ENCODE measurements at regions not wholly inside any gene's neighbourhood (a gene's known extent, or its start where the extent isn't known, plus 50 kb on each side); places are given as distances from the start of the nearest gene placed in this dataset.

- TF ChIP-seq CTCF (conservative IDR thresholded peaks at IDR 0.05) (no peak), ZFX (IDR thresholded peaks at IDR 0.05) (no peak)
- no peak overlapping the region for H3K27ac ChIP-seq
Observed at GRCh38 chr9:28001096-28001495, 427.8 kb upstream of the C9orf72 start.

DNA sequence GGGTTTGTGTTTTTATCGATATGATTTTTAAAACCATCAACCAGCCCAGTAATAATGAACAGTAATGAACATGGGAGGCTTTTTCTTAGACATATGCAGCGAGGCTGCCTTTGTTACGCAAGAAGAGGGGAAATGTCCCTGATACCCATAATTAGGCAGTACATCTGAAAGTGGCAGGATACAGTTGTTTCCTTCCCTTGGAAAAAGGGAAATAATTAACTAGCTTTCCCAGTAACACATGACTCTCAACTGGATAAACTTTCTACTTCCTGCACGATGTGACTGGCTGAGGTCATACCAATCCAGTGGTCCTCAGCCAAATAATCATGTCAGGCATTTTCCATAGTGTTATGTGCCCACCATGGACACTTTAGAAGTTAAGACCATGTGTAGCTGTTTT, 431.6 kb upstream of the C9orf72 start:
- H3K27ac ChIP-seq, result no peak overlapping the region
- TF ChIP-seq ZFX (IDR thresholded peaks at IDR 0.05) (no peak), CTCF (conservative IDR thresholded peaks at IDR 0.05) (no peak)

DNA sequence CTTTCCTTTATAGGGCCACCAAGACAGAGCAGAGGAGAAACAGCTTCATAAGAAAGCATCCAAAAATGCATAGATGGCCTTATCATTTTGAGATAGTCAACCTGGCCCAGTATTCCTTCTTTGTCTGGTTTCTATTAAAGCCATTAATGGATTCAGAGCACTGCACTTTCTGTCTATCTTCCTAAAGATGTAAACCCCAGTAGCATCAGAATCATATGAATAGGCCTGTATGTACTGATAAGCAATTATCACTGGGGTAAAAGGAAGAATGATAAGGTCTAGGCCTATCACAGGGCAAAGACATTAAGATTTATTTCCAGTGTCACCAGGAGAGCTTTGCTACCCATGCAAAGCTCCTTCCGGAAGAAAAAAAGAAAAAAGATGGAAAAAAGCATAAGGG, 432.5 kb upstream of the C9orf72 start:
- TF ChIP-seq ZFX (IDR thresholded peaks at IDR 0.05) (no peak), CTCF (conservative IDR thresholded peaks at IDR 0.05) (no peak)
- no peak overlapping the region for H3K27ac ChIP-seq

- no peak for TF ChIP-seq ZFX (IDR thresholded peaks at IDR 0.05)
- no peak for TF ChIP-seq CTCF (conservative IDR thresholded peaks at IDR 0.05)
- H3K27ac ChIP-seq, result no peak overlapping the region
Observed at GRCh38 chr9:28007097-28007817, 434.0 kb upstream of the C9orf72 start.

- H3K27ac ChIP-seq, result no peak overlapping the region
- no peak for TF ChIP-seq CTCF (conservative IDR thresholded peaks at IDR 0.05)
- TF ChIP-seq ZFX (IDR thresholded peaks at IDR 0.05), result no peak
Observed at GRCh38 chr9:28014212-28014611, 440.9 kb upstream of the C9orf72 start.

- TF ChIP-seq ZFX (IDR thresholded peaks at IDR 0.05) (no peak), CTCF (conservative IDR thresholded peaks at IDR 0.05) (no peak)
- no peak overlapping the region for H3K27ac ChIP-seq
Observed at GRCh38 chr9:28024676-28025075, 451.4 kb upstream of the C9orf72 start.

DNA sequence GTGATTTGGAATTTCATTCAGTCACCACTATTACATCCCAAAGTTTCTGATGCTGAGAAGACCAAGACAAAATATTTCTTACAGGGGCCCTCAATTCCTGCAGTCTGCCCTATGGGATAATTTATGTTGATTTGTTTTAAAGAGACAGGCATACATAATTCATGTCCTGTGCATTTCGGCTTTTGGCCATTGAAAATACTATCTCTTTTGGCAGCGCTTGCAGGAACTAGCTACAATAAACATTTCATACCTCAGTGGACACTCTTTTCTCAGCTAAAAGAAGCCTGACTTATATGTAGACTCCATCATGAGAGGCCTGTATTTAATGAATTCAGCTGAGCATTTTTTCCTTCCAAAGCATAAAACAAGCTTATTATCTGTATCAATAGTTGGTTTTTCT, 451.9 kb upstream of the C9orf72 start:
- TF ChIP-seq ZFX (IDR thresholded peaks at IDR 0.05), result no peak

More for the DNA sequence above, 451.9 kb upstream of the C9orf72 start:
- no peak overlapping the region for H3K27ac ChIP-seq

Measured in C4-2B (cell line).